Lower lobe of right lung (tissue), 2 donors: ENCODE measurements at regions not wholly inside any gene's neighbourhood (a gene's known extent, or its start where the extent isn't known, plus 50 kb on each side); places are given as distances from the start of the nearest gene placed in this dataset.

ENCODE experiments used
- ATAC-seq, 2 donors: fragments of 200-7000 bp; cut with Tn5 transposase; one replicate each; pipeline ENCODE4 v1.9.1; 2020 to 2022; ENCODE audit warnings: mild to moderate bottlenecking in 2 of 2, moderate library complexity in 2 of 2
- DNase-seq: peaks from one replicate; pipeline ENCODE4 v3.0.0-alpha.2; 2020
- H3K27ac ChIP-seq: fragments of 200-600 bp; one replicate; pipeline ENCODE4 v1.8.0; 2022
- H3K27me3 ChIP-seq: fragments of 200-600 bp; one replicate; pipeline ENCODE4 v1.8.0; 2022; ENCODE audit warnings: low read depth
- H3K36me3 ChIP-seq: fragments of 200-600 bp; one replicate; pipeline ENCODE4 v1.8.0; 2022; ENCODE audit warnings: mild to moderate bottlenecking
- H3K4me1 ChIP-seq: fragments of 200-600 bp; one replicate; pipeline ENCODE4 v1.8.0; 2022
- H3K4me3 ChIP-seq: fragments of 200-600 bp; one replicate; pipeline ENCODE4 v1.8.0; 2022; ENCODE audit warnings: mild to moderate bottlenecking
- H3K9me3 ChIP-seq: fragments of 200-600 bp; one replicate; pipeline ENCODE4 v1.8.0; 2022
- CTCF ChIP-seq: fragments of 200-600 bp; IDR thresholded peaks from one replicate; pipeline ENCODE4 v1.8.0; 2022; ENCODE audit warnings: antibody characterized with exemption, mild to moderate bottlenecking
- intact Hi-C: fragments of 100-400 bp; cut with DNase I; formaldehyde crosslinking; loops from one replicate; pipeline ENCODE4 v1.11.0; 2022
- donor health status: DM: no; HTN: yes; CAD: no; lungs with severe emphysema.

GRCh38 chr5:25066239-25066638, 421.5 kb upstream of the CDH10 start:
- Histone ChIP-seq H3K27ac (no peak overlapping the region), H3K36me3 (no peaks in the 10 kb centered on the region), H3K9me3 (no peaks in the 10 kb centered on the region), H3K4me1 (no peaks in the 10 kb centered on the region), H3K4me3 (no peak overlapping the region), H3K27me3 (no peaks in the 10 kb centered on the region)
- DNase-seq (no peak), ATAC-seq (no peak)
- no peak for TF ChIP-seq CTCF
- intact Hi-C loops: no loop called here

- H3K4me1 ChIP-seq: no peaks in the 10 kb centered on the region
- H3K36me3 ChIP-seq: no peaks in the 10 kb centered on the region
- no peak overlapping the region for H3K4me3 ChIP-seq
- H3K9me3 ChIP-seq: no peaks in the 10 kb centered on the region
- no peaks in the 10 kb centered on the region for H3K27me3 ChIP-seq
- ATAC-seq: no peak
- no peak for TF ChIP-seq CTCF
- no peak overlapping the region for H3K27ac ChIP-seq
- DNase-seq: no peak
- intact Hi-C loops: no loop called here
Observed at GRCh38 chr5:25064306-25064705, 419.5 kb upstream of the CDH10 start.

- TF ChIP-seq CTCF: no peak
- Histone ChIP-seq H3K9me3 (no peaks in the 10 kb centered on the region), H3K27ac (no peak overlapping the region), H3K27me3 (no peaks in the 10 kb centered on the region), H3K4me3 (no peak overlapping the region), H3K36me3 (no peaks in the 10 kb centered on the region), H3K4me1 (no peaks in the 10 kb centered on the region)
- ATAC-seq: no peak
- intact Hi-C loops: no loop called here
- no peak for DNase-seq
Observed at GRCh38 chr5:25060575-25060974, 415.8 kb upstream of the CDH10 start.

GRCh38 chr5:25056836-25057235, 412.1 kb upstream of the CDH10 start:
- H3K4me1 ChIP-seq: no peaks in the 10 kb centered on the region
- H3K4me3 ChIP-seq: no peak overlapping the region
- H3K27ac ChIP-seq: no peak overlapping the region
- TF ChIP-seq CTCF: no peak
- no peaks in the 10 kb centered on the region for H3K9me3 ChIP-seq
- H3K27me3 ChIP-seq: no peaks in the 10 kb centered on the region
- DNase-seq: no peak
- ATAC-seq: no peak
- H3K36me3 ChIP-seq: no peaks in the 10 kb centered on the region
- intact Hi-C loops: no loop called here

GRCh38 chr5:25033658-25034057, 388.9 kb upstream of the CDH10 start:
- ATAC-seq (no peak), DNase-seq (no peak)
- Histone ChIP-seq H3K27me3 (no peaks in the 10 kb centered on the region), H3K4me3 (no peak overlapping the region), H3K4me1 (no peaks in the 10 kb centered on the region), H3K27ac (no peak overlapping the region), H3K36me3 (no peaks in the 10 kb centered on the region), H3K9me3 (no peaks in the 10 kb centered on the region)
- intact Hi-C loops: no loop called here
- TF ChIP-seq CTCF: no peak

GRCh38 chr5:25029004-25029403, 384.2 kb upstream of the CDH10 start:
- H3K4me1 ChIP-seq: no peaks in the 10 kb centered on the region
- ATAC-seq: peak in 1 of 2 donors; percentile 14
- no peak overlapping the region for H3K27ac ChIP-seq
- intact Hi-C loops: no loop called here
- no peak for DNase-seq
- H3K9me3 ChIP-seq: no peaks in the 10 kb centered on the region
- TF ChIP-seq CTCF: no peak
- H3K27me3 ChIP-seq: no peaks in the 10 kb centered on the region
- no peaks in the 10 kb centered on the region for H3K36me3 ChIP-seq
- H3K4me3 ChIP-seq: no peak overlapping the region
